GM21786 (cell line): ENCODE measurements at regions not wholly inside any gene's neighbourhood (a gene's known extent, or its start where the extent isn't known, plus 50 kb on each side); places are given as distances from the start of the nearest gene placed in this dataset.
"Not testable (repeated sequence)": the region's sequence is repeated elsewhere in the genome, so short reads cannot be mapped to it uniquely, and the experiment has no call there.

Experiments used
- ATAC-seq: cut with Tn5 transposase; IDR thresholded peaks from one replicate; pipeline ENCODE4 v1.9.1; 2021; ENCODE audit not compliant: unreplicated experiment

GRCh38 chr20:51306081-51306480, 236.4 kb downstream of the NFATC2 start:
- ATAC-seq, result no peak

DNA sequence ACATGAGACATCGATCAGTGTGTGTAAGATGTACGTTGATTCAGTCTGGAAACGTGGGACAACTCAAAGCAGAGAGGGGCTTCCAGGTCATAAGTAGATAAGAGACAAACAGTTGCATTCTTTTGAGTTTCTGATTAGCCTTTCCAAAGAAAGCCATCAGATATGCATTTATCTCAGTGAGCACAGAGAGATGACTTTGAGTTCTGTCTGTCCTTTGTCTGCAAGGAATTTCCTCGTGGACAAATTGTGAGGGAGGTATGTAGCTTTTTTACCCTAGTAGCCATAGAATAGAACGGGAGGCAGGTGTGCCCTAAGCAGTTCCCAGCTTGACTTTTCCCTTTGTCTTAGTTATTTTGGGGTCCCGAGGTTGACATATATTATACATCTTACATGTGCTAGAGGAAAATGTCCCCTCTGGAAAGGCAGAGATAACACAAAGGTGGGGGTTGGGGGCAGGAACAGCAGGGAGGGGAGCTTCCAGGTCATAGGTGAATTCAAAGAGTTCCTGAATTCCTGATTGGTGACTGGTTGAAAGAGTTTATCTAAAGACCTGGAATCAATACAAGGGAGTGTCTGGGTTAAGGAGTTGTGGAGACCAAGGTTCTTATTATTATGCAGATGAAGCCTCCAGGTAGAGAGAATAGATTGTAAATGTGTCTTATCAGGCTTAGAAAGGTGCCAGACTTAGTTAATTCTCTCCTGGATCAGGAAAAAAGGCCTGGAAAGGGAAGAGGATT, 237.0 kb downstream of the NFATC2 start:
- ATAC-seq, result no peak

DNA sequence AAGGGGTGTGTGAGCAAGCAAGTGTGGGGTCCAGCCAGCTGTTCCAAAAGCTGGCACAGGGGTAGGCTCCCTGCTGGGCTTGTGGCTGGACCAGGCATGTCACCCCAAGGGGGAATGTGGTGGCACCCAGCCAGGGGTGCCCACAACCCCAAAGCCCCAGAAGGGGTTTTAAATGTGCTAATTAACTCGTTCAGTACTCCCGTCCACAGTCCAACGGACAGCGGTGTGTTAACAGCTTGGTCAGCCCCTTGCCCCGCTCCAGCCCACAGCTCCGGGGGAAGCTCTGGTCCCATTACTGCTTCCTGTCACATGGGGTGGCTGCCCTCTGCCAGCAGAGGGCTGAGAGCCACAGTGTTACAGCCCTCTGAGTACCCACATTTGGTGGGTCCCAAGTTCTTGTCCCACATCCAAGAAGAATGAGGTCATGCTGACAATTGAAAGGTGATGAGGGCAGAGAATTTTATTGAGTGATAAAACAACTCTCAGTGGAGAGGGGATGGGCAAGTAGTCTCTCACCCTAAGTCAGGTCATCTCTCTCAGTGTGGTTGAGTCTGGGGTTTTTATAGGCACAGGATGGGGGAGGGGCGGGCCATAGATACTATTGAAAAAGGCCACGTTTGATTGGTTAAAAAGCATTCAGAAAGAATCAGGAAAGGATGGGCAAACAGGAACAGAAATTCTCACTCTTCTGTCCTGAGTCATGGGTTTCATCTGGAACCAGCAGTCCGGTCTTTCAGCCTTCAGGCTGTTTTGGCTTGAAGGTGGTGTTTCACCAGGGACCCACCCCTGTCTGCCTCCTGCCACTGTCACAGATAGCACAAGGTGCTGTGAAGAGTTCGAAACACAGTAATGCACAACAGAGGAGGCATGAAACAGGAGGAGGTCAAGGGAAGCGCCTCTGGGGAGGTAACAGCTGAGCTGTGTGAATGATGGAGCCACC, 238.5 kb downstream of the NFATC2 start:
- no peak for ATAC-seq

- no peak for ATAC-seq
Observed at GRCh38 chr20:51301026-51301425, 241.5 kb downstream of the NFATC2 start.

GRCh38 chr20:51300104-51300503, 242.4 kb downstream of the NFATC2 start:
- no peak for ATAC-seq

DNA sequence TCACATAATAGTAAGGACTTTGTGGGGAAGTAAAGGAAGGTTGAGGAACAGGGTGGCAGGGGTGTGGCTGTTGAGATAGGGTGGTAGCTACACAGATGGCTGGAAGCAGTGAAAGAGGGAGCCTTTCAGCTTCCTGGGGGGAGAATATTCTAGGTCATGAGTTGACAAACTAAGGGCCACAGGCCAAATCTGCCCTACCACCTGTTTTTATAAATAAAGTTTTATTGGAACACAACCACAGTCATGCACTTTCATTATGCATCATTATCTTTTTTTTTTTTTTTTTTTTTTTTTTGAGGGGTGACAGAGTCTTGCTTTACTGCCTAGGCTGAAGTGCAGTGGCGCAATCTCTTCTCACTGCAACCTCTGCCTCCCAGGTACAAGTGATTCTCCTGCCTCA, 243.1 kb downstream of the NFATC2 start:
- no peak for ATAC-seq

DNA sequence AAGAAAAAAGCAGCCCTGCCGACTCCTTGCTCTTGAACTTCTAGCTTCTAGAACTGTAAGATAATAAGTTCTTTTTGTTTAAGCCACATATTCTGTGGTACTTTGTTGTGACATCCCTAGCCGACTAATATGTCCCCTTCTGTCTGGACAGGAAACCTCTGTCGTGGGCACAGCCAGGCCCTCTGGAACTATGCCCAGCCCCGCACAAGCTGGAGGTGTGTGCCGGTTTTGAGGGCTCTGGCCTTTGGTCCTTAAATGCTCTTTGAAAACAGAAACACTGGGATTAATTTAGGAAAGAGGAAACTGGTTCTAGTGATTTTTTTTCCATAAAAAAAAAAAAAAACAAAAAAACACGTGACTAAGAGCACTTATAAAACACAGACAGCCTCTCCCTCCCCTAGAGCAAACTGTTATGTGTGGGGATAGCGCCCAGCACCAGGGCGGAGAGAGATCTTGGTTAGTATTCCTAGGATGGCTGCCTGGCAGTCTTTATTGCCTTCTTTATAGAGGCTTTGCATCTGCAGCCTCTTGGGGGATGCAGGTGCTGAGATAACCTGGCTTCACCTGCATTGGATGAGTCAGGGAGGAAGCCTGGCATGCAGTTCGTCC, 244.3 kb downstream of the NFATC2 start:
- ATAC-seq, result no peak

GRCh38 chr20:51287628-51288413, 254.7 kb downstream of the NFATC2 start:
- ATAC-seq, result no peak

DNA sequence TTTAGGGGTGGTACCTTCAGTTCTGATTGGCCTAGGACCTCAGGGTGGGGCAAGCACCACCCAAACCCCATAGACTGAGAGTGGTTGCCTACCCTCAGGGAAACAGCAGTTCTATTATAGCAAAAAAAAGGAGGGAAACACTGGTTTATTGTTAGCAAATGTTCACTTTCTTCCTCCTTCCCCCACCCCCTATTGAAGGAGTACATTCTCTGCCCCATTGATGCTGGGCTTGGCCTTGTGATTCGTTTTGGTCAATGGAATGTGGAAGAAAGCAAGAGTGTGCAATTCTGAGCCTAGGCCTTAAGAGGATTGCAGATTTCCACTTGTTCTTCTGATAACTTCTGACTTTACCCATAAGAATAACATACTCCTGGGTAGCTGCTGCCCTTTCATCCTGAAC, 255.8 kb downstream of the NFATC2 start:
- ATAC-seq, result no peak

- no peak for ATAC-seq
Observed at GRCh38 chr20:51285684-51286083, 256.8 kb downstream of the NFATC2 start.

DNA sequence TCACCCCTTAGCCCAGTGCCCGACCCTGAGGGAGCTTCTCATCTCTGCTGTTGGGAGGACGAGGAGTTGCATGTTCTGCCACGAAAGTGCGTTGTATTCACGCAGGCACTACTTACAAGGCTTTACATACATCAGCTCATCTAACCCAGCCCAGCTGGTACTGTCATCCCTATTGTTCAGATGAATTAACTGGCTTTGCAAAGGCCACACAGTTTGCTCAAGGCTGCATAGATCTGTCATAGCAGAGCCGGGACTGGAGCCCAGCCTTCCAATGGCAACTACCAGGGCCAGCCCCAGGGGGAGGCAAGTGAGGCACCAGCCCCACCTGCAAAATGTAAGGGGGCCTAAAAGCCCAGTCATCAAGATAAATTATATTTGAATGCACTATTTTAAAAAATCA, 257.6 kb downstream of the NFATC2 start:
- no peak for ATAC-seq

DNA sequence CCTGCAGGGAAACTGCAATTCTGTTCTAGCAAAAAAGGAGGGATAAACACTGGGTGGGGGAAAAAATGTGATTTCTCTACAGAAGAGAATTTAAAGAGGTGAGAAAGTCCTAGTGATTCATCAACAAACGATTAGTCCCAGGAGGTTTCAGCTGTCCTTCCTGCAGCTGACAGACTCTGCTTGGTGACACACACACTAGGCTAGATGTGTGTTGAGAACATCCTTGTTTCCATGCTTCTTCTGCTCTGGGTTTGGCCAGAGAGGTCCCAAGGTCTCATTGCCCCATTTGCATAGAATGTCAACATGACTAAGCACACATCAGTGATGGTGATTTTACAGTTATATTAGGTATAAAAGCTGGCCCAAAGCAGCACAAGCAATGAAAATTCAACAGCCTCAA, 258.3 kb downstream of the NFATC2 start:
- ATAC-seq, result no peak

DNA sequence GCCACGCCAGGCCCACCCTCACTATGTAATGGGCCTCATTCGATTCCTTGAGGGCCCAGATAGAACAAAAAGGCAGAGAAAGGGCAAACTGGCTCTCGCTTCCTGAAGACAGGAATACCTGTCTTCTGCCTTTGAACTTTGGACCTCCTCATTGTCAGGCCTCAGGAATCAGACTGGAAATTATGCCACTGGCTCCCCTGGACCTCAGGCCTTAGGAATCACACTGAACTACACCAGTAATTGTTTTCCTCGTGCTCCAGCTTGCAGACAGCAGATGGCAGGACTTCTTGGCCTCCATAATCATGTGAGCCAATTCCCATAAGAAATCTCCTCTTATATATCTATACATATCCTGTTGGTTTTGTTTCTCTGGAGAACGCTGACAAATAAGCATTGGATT, 258.6 kb upstream of the KCNG1 start:
- ATAC-seq, result no peak

DNA sequence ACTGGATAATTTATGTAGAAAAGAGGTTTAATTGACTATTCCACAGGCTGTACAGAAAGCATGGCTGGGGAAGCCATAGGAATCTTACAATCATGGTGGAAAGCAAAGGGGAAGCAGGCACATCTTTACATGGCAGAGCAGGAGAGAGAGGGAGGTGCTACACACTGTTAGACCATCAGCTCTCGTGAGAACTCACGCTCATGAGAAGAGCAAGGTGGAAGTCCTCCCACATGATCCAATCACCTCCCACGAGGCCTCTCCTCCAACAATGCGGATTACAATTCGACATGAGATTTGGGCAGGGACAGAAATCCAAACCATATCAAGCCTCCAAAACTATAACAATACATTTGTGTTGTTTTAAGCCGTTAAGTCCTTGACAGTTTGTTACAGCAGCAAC, 257.1 kb upstream of the KCNG1 start:
- no peak for ATAC-seq

DNA sequence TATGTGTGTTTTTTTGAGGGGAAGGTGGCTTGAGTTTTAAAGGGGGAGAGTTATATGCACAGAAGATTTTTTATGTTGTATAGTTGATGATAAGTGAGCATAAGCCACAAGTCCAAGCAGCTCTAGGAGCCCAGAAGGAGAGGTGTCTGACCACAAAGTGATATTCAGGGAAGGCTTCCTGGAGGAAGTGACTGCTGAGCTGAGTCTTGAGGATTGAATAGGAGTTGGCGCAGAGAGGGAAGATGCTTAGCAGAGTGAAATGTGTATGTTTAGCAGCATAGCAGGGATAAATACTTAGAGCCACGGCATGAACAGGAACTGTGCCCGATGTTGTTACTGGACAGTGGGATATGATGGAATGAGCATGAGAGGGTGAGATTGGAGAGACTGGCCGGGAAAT, 255.1 kb upstream of the KCNG1 start:
- no peak for ATAC-seq

DNA sequence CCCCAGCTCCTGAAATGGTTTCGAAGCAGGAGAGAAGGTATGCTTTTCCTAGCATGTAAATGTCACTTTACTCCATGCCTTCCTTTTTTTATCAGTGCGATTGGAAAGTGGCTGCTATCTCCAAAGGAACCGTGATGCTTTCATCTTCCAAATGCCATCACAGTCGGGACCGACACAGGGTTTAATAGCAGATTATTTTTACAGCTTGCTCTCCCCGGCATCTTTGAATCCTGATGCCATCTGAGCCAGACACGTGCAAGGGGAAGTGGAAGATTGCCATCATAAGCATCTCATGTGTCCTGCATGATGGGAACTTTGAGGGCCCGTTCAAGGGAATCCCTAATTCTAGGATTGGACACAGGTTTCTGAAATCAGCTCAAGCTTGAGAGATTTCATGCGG, 253.4 kb upstream of the KCNG1 start:
- ATAC-seq, result no peak

- no peak for ATAC-seq
Observed at GRCh38 chr20:51275826-51276225, 252.9 kb upstream of the KCNG1 start.

DNA sequence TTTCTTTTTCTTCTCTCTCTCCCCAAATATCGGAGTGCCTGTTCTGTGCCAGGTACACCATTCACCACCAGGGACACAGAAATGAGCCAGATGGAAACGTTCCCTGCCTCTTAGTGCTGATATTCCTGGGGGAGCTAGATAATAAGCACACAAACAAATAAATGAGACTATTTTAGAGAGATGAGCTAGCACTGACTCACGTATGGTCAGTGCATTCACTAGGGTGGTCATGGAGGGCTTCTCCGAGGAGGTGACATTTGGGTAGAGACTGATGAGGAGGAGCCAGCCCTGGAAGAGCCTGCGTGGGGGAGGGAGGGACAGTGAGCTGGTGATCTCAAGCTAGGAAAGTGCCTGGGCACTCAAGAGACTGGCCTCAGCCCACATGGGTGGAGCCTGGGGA, 252.3 kb upstream of the KCNG1 start:
- no peak for ATAC-seq

GRCh38 chr20:51272401-51272800, 249.5 kb upstream of the KCNG1 start:
- ATAC-seq, result no peak

GRCh38 chr20:51271931-51272330, 249.0 kb upstream of the KCNG1 start:
- ATAC-seq, result no peak

- not testable (repeated sequence) for ATAC-seq
Observed at GRCh38 chr20:51271289-51271688, 248.4 kb upstream of the KCNG1 start.
